ENCODE measurements at regions not wholly inside any gene's neighbourhood (a gene's known extent, or its start where the extent isn't known, plus 50 kb on each side); places are given as distances from the start of the nearest gene placed in this dataset.

DNA sequence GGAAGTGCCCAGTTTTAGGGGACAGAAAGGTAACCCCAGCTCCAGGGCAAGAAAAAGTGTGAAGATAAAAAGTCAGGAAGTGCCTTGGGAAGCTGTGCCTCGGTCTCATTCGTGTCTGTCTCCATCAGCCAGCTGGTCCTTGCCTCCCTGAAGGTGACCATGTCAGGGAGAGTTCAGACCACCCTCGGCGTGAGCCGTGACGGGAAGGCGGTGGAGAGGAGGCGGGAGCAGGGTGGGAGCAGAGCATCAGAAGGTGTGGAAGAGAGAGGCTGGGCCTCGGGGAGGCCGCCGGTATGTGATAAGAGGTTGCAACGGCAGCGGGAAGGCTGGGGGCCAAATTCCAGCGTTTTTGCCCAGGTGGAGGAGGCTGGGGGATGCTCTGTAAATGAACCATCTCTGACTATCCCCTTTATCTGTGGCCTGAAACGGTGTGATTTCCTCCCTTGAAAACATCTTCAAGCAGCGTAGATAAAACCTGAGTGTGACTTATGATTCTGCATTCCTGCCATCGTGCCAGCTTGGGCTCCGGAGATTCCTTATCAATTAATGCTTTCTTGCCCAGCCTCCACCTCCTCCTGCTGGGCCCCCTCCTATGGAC, 251.8 kb downstream of the IRF8 start:
- DNase-seq (ENCODE audit: low read depth in 2 of 2) = no peak

GRCh38 chr16:86151239-86151851, 252.4 kb downstream of the IRF8 start:
- DNase-seq (ENCODE audit: low read depth in 2 of 2) = no peak

DNA sequence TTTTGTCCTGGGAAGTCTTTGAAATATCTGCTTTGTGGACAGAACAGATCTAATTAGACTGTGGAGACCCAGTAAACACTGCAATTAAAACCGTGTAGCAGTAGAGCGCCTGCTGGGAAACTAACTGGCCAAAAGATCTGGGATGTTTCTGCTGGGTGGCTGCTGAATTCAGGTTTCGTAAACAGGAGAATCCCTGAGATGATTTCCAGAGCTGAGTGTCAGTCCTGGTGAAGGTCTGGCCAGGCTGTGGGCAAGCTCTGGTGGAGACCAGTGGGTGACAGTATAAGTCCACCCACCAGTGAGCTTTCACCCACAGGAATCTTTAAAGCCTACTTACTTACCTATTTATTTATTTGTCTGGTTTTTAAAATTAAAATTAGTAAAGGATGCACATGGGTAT, 257.2 kb downstream of the IRF8 start:
- no peak for DNase-seq (ENCODE audit: low read depth in 2 of 2)

DNA sequence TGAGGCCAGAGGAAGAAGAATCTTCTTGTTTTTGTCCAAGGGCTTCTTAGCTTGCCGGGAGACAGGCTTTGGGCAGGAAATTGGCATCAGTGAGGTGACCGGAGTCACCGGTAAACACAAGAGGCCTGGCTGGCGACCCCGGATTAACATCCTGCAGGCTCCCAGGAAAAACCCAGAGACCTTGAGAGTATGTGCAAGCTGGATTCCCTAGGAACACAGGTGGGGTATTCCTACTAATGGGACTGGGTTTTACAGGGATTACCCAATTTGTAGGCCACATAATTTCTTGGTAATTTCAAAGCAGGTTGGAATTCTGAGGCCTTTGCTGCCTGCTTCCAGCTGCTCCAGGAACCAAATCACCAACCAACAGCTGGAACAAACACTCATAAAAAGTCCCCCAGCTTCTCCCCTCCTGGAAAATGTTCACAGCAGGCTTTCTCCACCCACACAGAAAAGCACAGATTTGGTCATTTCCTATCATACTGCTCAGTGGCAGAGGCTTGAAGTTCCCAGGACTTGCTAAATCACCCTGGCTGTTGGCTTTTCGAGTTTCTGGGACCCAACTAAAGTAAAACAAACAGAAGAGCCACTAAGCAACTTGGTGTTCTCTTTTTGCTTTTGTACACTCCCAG, 258.8 kb downstream of the IRF8 start:
- DNase-seq (ENCODE audit: low read depth in 2 of 2) = no peak

GRCh38 chr16:86158688-86159360, 259.9 kb downstream of the IRF8 start:
- no peak for DNase-seq (ENCODE audit: low read depth in 2 of 2)

GRCh38 chr16:86165479-86165878, 266.5 kb downstream of the IRF8 start:
- no peak for DNase-seq (ENCODE audit: low read depth in 2 of 2)

DNA sequence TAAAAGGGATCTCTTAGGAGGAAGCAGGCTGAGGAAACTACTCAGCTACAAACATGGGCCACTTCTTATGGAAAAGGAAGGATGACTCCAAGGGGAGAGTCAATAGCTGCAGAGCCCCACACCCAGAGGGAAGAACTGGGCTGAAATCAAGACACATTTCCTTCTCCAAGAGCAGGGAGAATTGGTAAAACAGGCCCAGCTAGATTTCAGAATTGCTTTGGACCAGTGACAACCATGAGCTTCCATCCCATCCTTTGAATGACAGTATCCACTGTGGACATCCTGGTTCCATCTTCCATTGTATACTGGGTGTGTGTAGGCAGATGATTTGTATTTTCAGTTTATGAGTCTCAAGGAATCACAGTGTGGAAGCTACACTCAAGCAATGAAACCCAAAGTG, 267.5 kb downstream of the IRF8 start:
- no peak for DNase-seq (ENCODE audit: low read depth in 2 of 2)

- no peak for DNase-seq (ENCODE audit: low read depth in 2 of 2)
Measured at GRCh38 chr16:86167061-86167460, 268.1 kb downstream of the IRF8 start.

DNA sequence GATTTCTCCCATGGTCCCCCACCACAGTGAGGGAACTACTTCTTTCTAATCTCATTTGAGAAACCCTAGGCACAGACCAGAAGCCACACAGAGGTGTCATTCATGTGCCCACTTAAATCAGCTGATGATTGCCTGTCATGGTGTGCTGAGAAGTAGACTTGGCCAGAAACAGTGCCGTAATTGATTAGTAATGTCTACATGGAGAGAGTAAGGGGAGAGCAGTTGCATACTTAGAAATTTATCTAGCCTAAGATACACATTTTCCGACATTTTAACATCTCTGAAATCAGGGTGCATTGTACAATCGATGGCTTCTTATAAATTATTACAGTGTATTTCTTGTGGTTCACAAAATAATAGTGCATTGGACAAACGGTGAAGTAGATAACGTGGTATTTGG, 271.8 kb downstream of the IRF8 start:
- no peak for DNase-seq (ENCODE audit: low read depth in 2 of 2)

- DNase-seq (ENCODE audit: low read depth in 2 of 2) = no peak
Measured at GRCh38 chr16:86171329-86171728, 272.4 kb downstream of the IRF8 start.

GRCh38 chr16:86175816-86176215, 276.9 kb downstream of the IRF8 start:
- DNase-seq (ENCODE audit: low read depth in 2 of 2) = no peak

DNA sequence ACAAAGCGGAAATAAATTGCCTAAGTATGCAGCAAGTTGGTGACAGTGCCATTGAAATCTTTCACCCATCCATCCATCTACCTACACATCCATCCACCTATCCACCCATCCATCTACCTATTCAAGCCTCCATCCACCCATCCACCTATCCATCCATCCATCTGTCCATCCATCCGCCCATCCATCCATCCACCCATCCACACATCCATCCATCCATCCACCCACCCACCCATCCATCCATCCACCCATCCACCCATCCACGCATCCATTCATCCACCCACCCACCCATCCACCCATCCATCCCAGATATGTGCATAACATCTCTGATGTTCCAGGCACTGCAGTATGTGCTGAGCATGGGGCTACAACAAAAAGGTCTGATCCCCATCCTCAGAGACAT, 277.5 kb downstream of the IRF8 start:
- DNase-seq (ENCODE audit: low read depth in 2 of 2) = no peak

DNA sequence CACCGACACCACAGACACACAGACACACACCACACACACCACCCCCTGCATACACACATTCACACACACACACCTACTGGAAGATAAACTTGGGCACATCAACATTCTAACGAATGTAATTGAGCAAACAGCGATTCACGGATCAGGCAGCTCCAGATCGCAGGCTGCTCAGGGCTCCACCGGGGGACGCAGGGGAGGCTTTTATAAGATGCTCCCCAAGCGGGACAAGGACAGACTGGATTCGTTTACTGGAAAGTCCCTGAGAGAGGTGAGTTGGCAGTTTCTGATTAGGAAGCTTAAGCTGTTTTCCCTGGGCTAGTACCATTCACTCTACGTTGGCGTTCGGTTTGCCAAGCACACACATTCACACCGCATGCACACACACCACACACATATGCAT, 281.3 kb downstream of the IRF8 start:
- no peak for DNase-seq (ENCODE audit: low read depth in 2 of 2)

DNA sequence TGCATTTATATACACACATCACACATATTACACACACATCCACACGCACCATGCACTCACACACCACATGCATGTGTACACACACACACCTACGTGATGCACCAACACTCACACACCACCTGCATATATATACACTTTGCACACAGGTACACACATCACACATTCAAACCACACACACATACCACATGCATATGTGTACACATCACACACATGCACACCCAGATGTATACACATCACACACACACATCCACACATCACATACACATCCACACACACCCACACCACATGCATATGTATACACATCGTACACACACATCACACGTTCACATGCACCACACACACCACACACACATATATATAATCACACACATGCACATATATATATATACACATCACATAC, 281.8 kb downstream of the IRF8 start:
- no peak for DNase-seq (ENCODE audit: low read depth in 2 of 2)

GRCh38 chr16:86181526-86181925, 282.6 kb downstream of the IRF8 start:
- DNase-seq (ENCODE audit: low read depth in 2 of 2) = no peak

- DNase-seq (ENCODE audit: low read depth in 2 of 2) = no peak
Measured at GRCh38 chr16:86184185-86184584, 285.2 kb downstream of the IRF8 start.

- no peak for DNase-seq (ENCODE audit: low read depth in 2 of 2)
Measured at GRCh38 chr16:86185089-86185488, 286.1 kb downstream of the IRF8 start.

DNA sequence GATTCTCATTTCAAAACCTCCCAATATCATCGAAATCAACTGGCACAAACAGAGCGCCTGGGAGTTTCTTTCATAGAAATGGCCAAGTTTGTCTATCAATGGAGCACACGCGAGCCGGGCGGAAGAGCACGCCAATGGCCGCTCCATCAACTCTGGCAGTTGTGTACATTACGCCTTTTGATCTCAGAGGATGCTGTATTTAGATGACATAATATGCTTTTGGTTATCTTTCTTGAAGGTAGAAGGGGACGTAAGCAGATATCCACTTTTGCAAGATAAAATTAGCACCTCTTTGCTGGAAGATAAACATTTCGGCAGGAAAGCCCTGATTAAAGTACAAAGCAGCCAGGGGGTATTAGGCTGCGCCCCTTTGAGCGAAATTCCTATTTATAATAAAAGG, 287.4 kb downstream of the IRF8 start:
- DNase-seq (ENCODE audit: low read depth in 2 of 2) = no peak

- DNase-seq (ENCODE audit: low read depth in 2 of 2) = no peak
Measured at GRCh38 chr16:86189934-86190333, 291.0 kb downstream of the IRF8 start.

DNA sequence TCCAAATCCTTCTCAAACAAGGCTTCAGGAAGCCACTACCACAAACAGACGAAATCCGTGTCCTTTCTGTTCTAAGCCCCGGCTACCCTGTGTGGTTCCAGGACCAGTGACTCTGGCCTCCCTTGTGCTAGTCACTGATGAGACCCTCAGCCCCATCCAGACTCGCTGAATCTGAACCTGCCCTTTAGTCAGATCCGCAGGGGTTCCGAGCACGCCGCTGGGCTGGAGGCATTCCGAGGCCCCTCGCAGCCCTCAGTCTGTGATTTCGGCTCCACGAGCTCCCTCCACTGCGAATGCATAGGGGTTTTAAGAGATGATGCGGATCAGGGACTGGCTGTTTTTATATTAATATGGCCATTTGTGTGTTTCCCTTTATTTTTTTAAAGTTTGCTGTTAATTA, 292.7 kb downstream of the IRF8 start:
- no peak for DNase-seq (ENCODE audit: low read depth in 2 of 2)

- DNase-seq (ENCODE audit: low read depth in 2 of 2) = no peak
Measured at GRCh38 chr16:86193528-86194193, 294.7 kb downstream of the IRF8 start.

GRCh38 chr16:86195863-86196630, 297.1 kb downstream of the IRF8 start:
- DNase-seq (ENCODE audit: low read depth in 2 of 2) = no peak
